HCT116 (cell line): ENCODE measurements at regions not wholly inside any gene's neighbourhood (a gene's known extent, or its start where the extent isn't known, plus 50 kb on each side); places are given as distances from the start of the nearest gene placed in this dataset.

Experiments
- ATF3 ChIP-seq: IDR thresholded peaks from 2 replicates; pipeline ENCODE4 v1.6.1; 2012
- CEBPB ChIP-seq: IDR thresholded peaks from 2 replicates; pipeline ENCODE4 v1.6.1; 2012; ENCODE audit warnings: low read depth
- CTCF ChIP-seq, 3 experiments: fragments of 200-600 bp in 1 of 3; sonication (generic) in 1 of 3; IDR thresholded peaks in 2 of 3; conservative IDR thresholded peaks in 1 of 3; 2 replicates each; pipeline ENCODE4 v1.5.1; 2012 to 2017; ENCODE audit warnings: low read depth in 2 of 3, low read length in 2 of 3, antibody characterized with exemption in 1 of 3, borderline replicate concordance in 1 of 3, control low read depth in 1 of 3, mild to moderate bottlenecking in 1 of 3, mixed read lengths in 1 of 3, mixed run types in 1 of 3, moderate library complexity in 1 of 3; ENCODE audit not compliant: insufficient read depth in 1 of 3
- EZH2phosphoT487 ChIP-seq: fragments of 200-600 bp; IDR thresholded peaks from 2 replicates; pipeline ENCODE4 v1.6.1; 2018; ENCODE audit warnings: antibody characterized with exemption, borderline replicate concordance
- FOSL1 ChIP-seq: IDR thresholded peaks from 2 replicates; pipeline ENCODE4 v1.6.1; 2012; ENCODE audit warnings: low read depth
- JUND ChIP-seq: IDR thresholded peaks from 2 replicates; pipeline ENCODE4 v1.6.1; 2012
- MAX ChIP-seq: IDR thresholded peaks from 2 replicates; pipeline ENCODE4 v1.6.1; 2012
- POLR2A ChIP-seq: IDR thresholded peaks from 2 replicates; pipeline ENCODE4 v1.7.0; 2011; ENCODE audit warnings: borderline replicate concordance; ENCODE audit not compliant: insufficient read depth, insufficient read length; ENCODE audit errors: extremely low read depth
- POLR2AphosphoS5 ChIP-seq: IDR thresholded peaks from 2 replicates; pipeline ENCODE4 v1.6.1; 2011; ENCODE audit warnings: mild to moderate bottlenecking, low read depth, low read length, moderate library complexity
- RAD21 ChIP-seq: IDR thresholded peaks from 2 replicates; pipeline ENCODE4 v1.6.1; 2012; ENCODE audit warnings: low read depth, mild to moderate bottlenecking
- REST ChIP-seq: IDR thresholded peaks from 2 replicates; pipeline ENCODE4 v1.6.1; 2012; ENCODE audit warnings: low read depth
- SIN3A ChIP-seq: IDR thresholded peaks from 2 replicates; pipeline ENCODE4 v1.6.1; 2012; ENCODE audit warnings: low read depth
- SP1 ChIP-seq: IDR thresholded peaks from 2 replicates; pipeline ENCODE4 v1.6.1; 2012; ENCODE audit warnings: low read depth
- ZBTB33 ChIP-seq: IDR thresholded peaks from 2 replicates; pipeline ENCODE4 v1.6.1; 2011; ENCODE audit warnings: mild to moderate bottlenecking, low read length, moderate library complexity; ENCODE audit not compliant: insufficient replicate concordance; ENCODE audit errors: extremely low read depth

- TF ChIP-seq POLR2AphosphoS5 = no peak
- no peak for TF ChIP-seq CTCF (IDR thresholded peaks at IDR 0.05 in 2 of 3, conservative IDR thresholded peaks at IDR 0.05 in 1 of 3; ENCODE audit: borderline replicate concordance in 1 of 3, insufficient read depth in 1 of 3, low read depth in 2 of 3, low read length in 2 of 3)
- no peak for TF ChIP-seq SIN3A
- TF ChIP-seq POLR2A = no peak
- TF ChIP-seq EZH2phosphoT487 = no peak
- no peak for TF ChIP-seq MAX
- TF ChIP-seq RAD21 = no peak
- TF ChIP-seq CEBPB = no peak
- no peak for TF ChIP-seq ATF3
- TF ChIP-seq REST = no peak
- no peak for TF ChIP-seq ZBTB33
- TF ChIP-seq JUND = no peak
- no peak for TF ChIP-seq FOSL1
- TF ChIP-seq SP1 = no peak
Measured at GRCh38 chr3:30553641-30554316, 52.6 kb upstream of the TGFBR2 start.
